HG02943 (cell line): ENCODE measurements at regions not wholly inside any gene's neighbourhood (a gene's known extent, or its start where the extent isn't known, plus 50 kb on each side); places are given as distances from the start of the nearest gene placed in this dataset.
"Not testable (repeated sequence)": the region's sequence is repeated elsewhere in the genome, so short reads cannot be mapped to it uniquely, and the experiment has no call there.

Source experiments
- ATAC-seq: cut with Tn5 transposase; IDR thresholded peaks from one replicate; pipeline ENCODE4 v1.9.1; 2021; ENCODE audit warnings: mild to moderate bottlenecking, low read depth, moderate library complexity; ENCODE audit not compliant: unreplicated experiment

- ATAC-seq = not testable (repeated sequence)
These were observed 195.8 kb downstream of the TMEM121 start for GRCh38 chr14:105721996-105722709.

GRCh38 chr14:105723271-105723670 is 196.9 kb downstream of the TMEM121 start:
- ATAC-seq = not testable (repeated sequence)

GRCh38 chr14:105723776-105724175 is 197.4 kb downstream of the TMEM121 start:
- not testable (repeated sequence) for ATAC-seq

- ATAC-seq = not testable (repeated sequence)
These were observed 203.5 kb downstream of the TMEM121 start for GRCh38 chr14:105729825-105730368.

GRCh38 chr14:105730731-105731130 is 204.3 kb downstream of the TMEM121 start:
- ATAC-seq = not testable (repeated sequence)

GRCh38 chr14:105731221-105731985 is 205.0 kb downstream of the TMEM121 start:
- not testable (repeated sequence) for ATAC-seq

- ATAC-seq = no peak
These were observed 207.0 kb downstream of the TMEM121 start for GRCh38 chr14:105733081-105734065.

GRCh38 chr14:105734241-105734640 is 207.9 kb downstream of the TMEM121 start:
- not testable (repeated sequence) for ATAC-seq

- not testable (repeated sequence) for ATAC-seq
These were observed 209.9 kb downstream of the TMEM121 start for GRCh38 chr14:105736331-105736730.

- ATAC-seq = no peak
These were observed 211.3 kb downstream of the TMEM121 start for GRCh38 chr14:105737504-105738246.

GRCh38 chr14:105738638-105739037 is 212.3 kb downstream of the TMEM121 start:
- ATAC-seq = no peak

- ATAC-seq = no peak
These were observed 213.1 kb downstream of the TMEM121 start for GRCh38 chr14:105739331-105740102.

GRCh38 chr14:105740272-105740671 is 213.9 kb downstream of the TMEM121 start:
- ATAC-seq = not testable (repeated sequence)

- ATAC-seq = not testable (repeated sequence)
These were observed 214.6 kb downstream of the TMEM121 start for GRCh38 chr14:105740961-105741360.

- ATAC-seq = not testable (repeated sequence)
These were observed 215.5 kb downstream of the TMEM121 start for GRCh38 chr14:105741707-105742530.

- ATAC-seq = no peak
These were observed 216.1 kb downstream of the TMEM121 start for GRCh38 chr14:105742531-105742848.

GRCh38 chr14:105742904-105743701 is 216.7 kb downstream of the TMEM121 start:
- not testable (repeated sequence) for ATAC-seq
